ENCODE measurements at regions not wholly inside any gene's neighbourhood (a gene's known extent, or its start where the extent isn't known, plus 50 kb on each side); places are given as distances from the start of the nearest gene placed in this dataset.

- TF ChIP-seq, protein P1, sequence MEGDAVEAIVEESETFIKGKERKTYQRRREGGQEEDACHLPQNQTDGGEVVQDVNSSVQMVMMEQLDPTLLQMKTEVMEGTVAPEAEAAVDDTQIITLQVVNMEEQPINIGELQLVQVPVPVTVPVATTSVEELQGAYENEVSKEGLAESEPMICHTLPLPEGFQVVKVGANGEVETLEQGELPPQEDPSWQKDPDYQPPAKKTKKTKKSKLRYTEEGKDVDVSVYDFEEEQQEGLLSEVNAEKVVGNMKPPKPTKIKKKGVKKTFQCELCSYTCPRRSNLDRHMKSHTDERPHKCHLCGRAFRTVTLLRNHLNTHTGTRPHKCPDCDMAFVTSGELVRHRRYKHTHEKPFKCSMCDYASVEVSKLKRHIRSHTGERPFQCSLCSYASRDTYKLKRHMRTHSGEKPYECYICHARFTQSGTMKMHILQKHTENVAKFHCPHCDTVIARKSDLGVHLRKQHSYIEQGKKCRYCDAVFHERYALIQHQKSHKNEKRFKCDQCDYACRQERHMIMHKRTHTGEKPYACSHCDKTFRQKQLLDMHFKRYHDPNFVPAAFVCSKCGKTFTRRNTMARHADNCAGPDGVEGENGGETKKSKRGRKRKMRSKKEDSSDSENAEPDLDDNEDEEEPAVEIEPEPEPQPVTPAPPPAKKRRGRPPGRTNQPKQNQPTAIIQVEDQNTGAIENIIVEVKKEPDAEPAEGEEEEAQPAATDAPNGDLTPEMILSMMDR (IDR thresholded peaks at IDR 0.05): no peak
- TF ChIP-seq POLR2A (IDR thresholded peaks at IDR 0.05): no peak
These were observed 241.4 kb upstream of the IL12B start for GRCh38 chr5:159571501-159572244.

All from breast epithelium (tissue), 3 donors.